Vagina (tissue), 2 donors: ENCODE measurements at regions not wholly inside any gene's neighbourhood (a gene's known extent, or its start where the extent isn't known, plus 50 kb on each side); places are given as distances from the start of the nearest gene placed in this dataset.

Experiments used
- CTCF ChIP-seq, 3 experiments: fragments of 450-650 bp in 2 of 3; fragments of 200-600 bp in 1 of 3; sonication (generic) in 1 of 3; IDR thresholded peaks; one replicate each; pipeline ENCODE4 v1.5.1; 2017 to 2019; ENCODE audit warnings: antibody characterized with exemption in 3 of 3, mild to moderate bottlenecking in 2 of 3, moderate library complexity in 2 of 3
- POLR2A ChIP-seq, 2 donors: fragments of 450-650 bp; IDR thresholded peaks; one replicate each; pipeline ENCODE4 v1.6.1; 2017; ENCODE audit warnings: antibody characterized with exemption in 2 of 2, mild to moderate bottlenecking in 2 of 2, moderate library complexity in 2 of 2
- POLR2AphosphoS5 ChIP-seq, 2 donors: sonication (generic); formaldehyde crosslinking; IDR thresholded peaks; one replicate each; pipeline ENCODE4 v1.9.0; 2017; ENCODE audit warnings: antibody characterized with exemption in 2 of 2, mild to moderate bottlenecking in 2 of 2, low read depth in 1 of 2; ENCODE audit not compliant: insufficient read depth in 1 of 2

GRCh38 chr3:187931101-187931500 lies 185.8 kb upstream of the BCL6 start:
- TF ChIP-seq CTCF (IDR thresholded peaks at IDR 0.05) (no peak), POLR2AphosphoS5 (IDR thresholded peaks at IDR 0.05; ENCODE audit: insufficient read depth in 1 of 2, low read depth in 1 of 2) (no peak), POLR2A (IDR thresholded peaks at IDR 0.05) (no peak)
